OCI-LY7 (cell line): ENCODE measurements at regions not wholly inside any gene's neighbourhood (a gene's known extent, or its start where the extent isn't known, plus 50 kb on each side); places are given as distances from the start of the nearest gene placed in this dataset.

ENCODE experiments used
- BruUV-seq: library from RNA; stranded (reverse); fragments of 400-500 nt; replicated peaks from 2 replicates; lab custom pipeline; 2021; lab: Mats Ljungman, UMichigan
- CTCF ChIA-PET: fragments of 300-600 bp; sonication (Branson Sonifier 250); formaldehyde crosslinking; loops from one replicate; lab custom pipeline; 2022; ENCODE audit warnings: antibody characterized with exemption; ENCODE audit not compliant: unreplicated experiment; lab: Charles Lee
- POLR2A ChIA-PET: fragments of 300-600 bp; sonication (Branson Sonifier 250); formaldehyde crosslinking; loops from one replicate; lab custom pipeline; 2022; ENCODE audit warnings: antibody characterized with exemption; lab: Charles Lee
- DNase-seq: peaks from one replicate; pipeline ENCODE4 v3.0.0-alpha.2; 2015; ENCODE audit warnings: low spot score
- H2AFZ ChIP-seq: fragments of 200-600 bp; sonication (generic), shearing (Covaris generic); 2 replicates; pipeline ENCODE4 v1.6.1; 2014; ENCODE audit warnings: mild to moderate bottlenecking, antibody characterized with exemption, low read length, moderate library complexity
- H3K27ac ChIP-seq: fragments of 200-600 bp; sonication (generic); 2 replicates; pipeline ENCODE4 v1.5.1; 2014; ENCODE audit warnings: mixed run types, low read depth, mild to moderate bottlenecking, moderate library complexity, low read length, inconsistent platforms; ENCODE audit not compliant: poor library complexity, severe bottlenecking
- H3K36me3 ChIP-seq: fragments of 200-600 bp; sonication (generic); 2 replicates; pipeline ENCODE4 v1.6.1; 2014; ENCODE audit warnings: mild to moderate bottlenecking, antibody characterized with exemption, low read length, moderate library complexity, mixed read lengths; ENCODE audit not compliant: insufficient read depth
- H3K4me1 ChIP-seq: fragments of 200-600 bp; sonication (generic); 2 replicates; pipeline ENCODE4 v1.5.1; 2014; ENCODE audit warnings: mild to moderate bottlenecking, low read length; ENCODE audit not compliant: insufficient read depth, poor library complexity, severe bottlenecking
- H3K4me2 ChIP-seq: fragments of 200-600 bp; sonication (generic); 2 replicates; pipeline ENCODE4 v1.6.1; 2014; ENCODE audit warnings: mild to moderate bottlenecking, low read length
- H3K4me3 ChIP-seq: fragments of 200-600 bp; sonication (generic); 2 replicates; pipeline ENCODE4 v1.5.1; 2014; ENCODE audit warnings: mild to moderate bottlenecking, low read depth, low read length; ENCODE audit not compliant: poor library complexity, severe bottlenecking
- H3K79me2 ChIP-seq: fragments of 200-600 bp; sonication (generic); 2 replicates; pipeline ENCODE4 v1.6.1; 2016; ENCODE audit warnings: low read depth, mild to moderate bottlenecking, low read length, moderate library complexity, mixed read lengths; ENCODE audit not compliant: insufficient read depth
- H3K9me2 ChIP-seq: fragments of 200-600 bp; sonication (generic); 2 replicates; pipeline ENCODE4 v1.6.1; 2016; ENCODE audit warnings: mild to moderate bottlenecking, low read length, mixed read lengths; ENCODE audit not compliant: insufficient read depth
- H3K9me3 ChIP-seq: fragments of 200-600 bp; sonication (generic); 2 replicates; pipeline ENCODE4 v1.6.1; 2014; ENCODE audit warnings: mild to moderate bottlenecking, mixed run types, low read length, mixed read lengths
- H4K20me1 ChIP-seq: fragments of 200-600 bp; sonication (generic); 2 replicates; pipeline ENCODE4 v1.6.1; 2014; ENCODE audit warnings: mild to moderate bottlenecking, antibody characterized with exemption, low read length, moderate library complexity, mixed read lengths; ENCODE audit not compliant: insufficient read depth
- EZH2phosphoT487 ChIP-seq: fragments of 200-600 bp; sonication (generic); IDR thresholded peaks from 2 replicates; pipeline ENCODE4 v1.6.1; 2018; ENCODE audit warnings: low read depth, borderline replicate concordance, mild to moderate bottlenecking, mixed run types, antibody characterized with exemption, low read length, moderate library complexity, mixed read lengths
- intact Hi-C: fragments of 100-400 bp; cut with micrococcal nuclease; formaldehyde crosslinking; loops from one replicate; pipeline ENCODE4 v1.10.0; 2022; ENCODE audit not compliant: unreplicated experiment
- TF ChIP-seq, protein P1 (sequence below): fragments of 200-600 bp; sonication (generic); conservative IDR thresholded peaks from 2 replicates; pipeline ENCODE4 v1.5.1; 2014; ENCODE audit warnings: mild to moderate bottlenecking, antibody characterized with exemption, low read length, moderate library complexity, mixed read lengths

DNA sequence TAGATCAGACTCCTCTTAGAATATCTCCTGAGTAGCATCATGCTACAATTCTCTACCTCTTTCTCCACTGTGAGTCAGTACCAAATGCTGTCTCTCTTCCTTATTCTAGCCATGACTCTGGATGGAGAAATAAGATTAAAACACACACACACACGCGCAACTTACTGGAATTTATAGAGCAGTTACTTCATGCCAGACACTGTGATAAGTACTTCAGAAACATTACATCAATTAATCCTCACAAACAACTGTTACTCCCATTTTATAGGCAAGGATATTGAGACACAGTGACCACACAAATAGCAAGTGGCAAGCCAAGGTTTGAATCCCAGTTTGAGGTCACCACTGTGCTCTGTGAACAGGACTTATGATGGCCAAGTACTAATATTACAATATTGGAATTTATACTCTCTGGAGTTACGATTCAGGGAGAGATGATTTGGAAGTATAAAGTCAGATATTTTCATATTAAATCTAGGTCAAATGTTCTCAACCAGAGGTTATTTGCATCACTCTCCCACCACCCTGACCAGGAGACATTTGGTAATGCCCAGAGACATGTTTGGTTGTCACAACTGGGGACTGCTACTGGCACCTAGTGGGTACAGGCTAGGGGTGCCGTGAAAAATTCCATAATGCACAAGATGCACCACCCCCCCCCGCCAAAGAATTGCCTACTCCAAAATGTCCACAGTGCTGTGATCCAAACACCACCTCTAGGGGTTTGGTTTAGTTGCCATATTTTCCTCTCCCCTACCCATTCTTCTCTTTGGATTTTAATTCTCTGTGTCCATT, 221.6 kb downstream of the LTN1 start:
- H2AFZ ChIP-seq = no peak overlapping the region
- no peaks in the 10 kb centered on the region for H3K9me3 ChIP-seq
- ChIA-PET POLR2A (interaction anchor here (0.7 kb wide), 1 partner anchor 131 kb away, joined by 3 read pairs; no protein-coding TSS in a partner anchor), CTCF (interaction anchor here (0.6 kb wide), 1 partner anchor 1266 kb away, joined by 7 read pairs; no protein-coding TSS in a partner anchor)
- H3K4me2 ChIP-seq = no peak overlapping the region
- BruUV-seq = no TSS peak
- H3K9me2 ChIP-seq = no peaks in the 10 kb centered on the region
- no peaks in the 10 kb centered on the region for H4K20me1 ChIP-seq
- H3K4me1 ChIP-seq = no peaks in the 10 kb centered on the region
- intact Hi-C loops = no loop called here
- H3K36me3 ChIP-seq = no peaks in the 10 kb centered on the region
- no peak overlapping the region for H3K27ac ChIP-seq
- H3K79me2 ChIP-seq = no peaks in the 10 kb centered on the region
- H3K4me3 ChIP-seq = no peak overlapping the region
- DNase-seq = no peak
- TF ChIP-seq EZH2phosphoT487 = no peak
- TF ChIP-seq, protein P1, sequence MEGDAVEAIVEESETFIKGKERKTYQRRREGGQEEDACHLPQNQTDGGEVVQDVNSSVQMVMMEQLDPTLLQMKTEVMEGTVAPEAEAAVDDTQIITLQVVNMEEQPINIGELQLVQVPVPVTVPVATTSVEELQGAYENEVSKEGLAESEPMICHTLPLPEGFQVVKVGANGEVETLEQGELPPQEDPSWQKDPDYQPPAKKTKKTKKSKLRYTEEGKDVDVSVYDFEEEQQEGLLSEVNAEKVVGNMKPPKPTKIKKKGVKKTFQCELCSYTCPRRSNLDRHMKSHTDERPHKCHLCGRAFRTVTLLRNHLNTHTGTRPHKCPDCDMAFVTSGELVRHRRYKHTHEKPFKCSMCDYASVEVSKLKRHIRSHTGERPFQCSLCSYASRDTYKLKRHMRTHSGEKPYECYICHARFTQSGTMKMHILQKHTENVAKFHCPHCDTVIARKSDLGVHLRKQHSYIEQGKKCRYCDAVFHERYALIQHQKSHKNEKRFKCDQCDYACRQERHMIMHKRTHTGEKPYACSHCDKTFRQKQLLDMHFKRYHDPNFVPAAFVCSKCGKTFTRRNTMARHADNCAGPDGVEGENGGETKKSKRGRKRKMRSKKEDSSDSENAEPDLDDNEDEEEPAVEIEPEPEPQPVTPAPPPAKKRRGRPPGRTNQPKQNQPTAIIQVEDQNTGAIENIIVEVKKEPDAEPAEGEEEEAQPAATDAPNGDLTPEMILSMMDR = no peak

DNA sequence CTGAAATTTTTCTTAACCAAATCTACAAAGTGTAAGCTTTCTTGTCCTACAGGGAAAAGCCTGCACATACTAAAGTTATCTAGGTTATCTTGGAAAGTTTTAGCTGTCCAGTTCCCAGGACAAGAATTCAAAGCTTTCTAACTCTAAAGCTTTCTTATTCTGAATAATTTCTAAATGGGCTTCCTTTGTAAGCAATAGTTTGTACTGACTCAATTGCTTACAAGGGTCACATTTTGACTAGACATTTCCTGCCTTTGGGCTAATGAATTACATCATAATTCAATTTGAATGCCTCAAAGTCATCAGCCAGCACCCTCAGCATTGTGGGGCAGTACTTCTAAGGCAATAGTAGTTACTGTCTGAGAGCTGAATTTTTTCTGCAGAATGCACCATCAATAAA, 223.0 kb downstream of the LTN1 start:
- Histone ChIP-seq H3K4me1 (no peaks in the 10 kb centered on the region), H3K9me2 (no peaks in the 10 kb centered on the region), H3K79me2 (no peaks in the 10 kb centered on the region), H4K20me1 (no peaks in the 10 kb centered on the region), H2AFZ (no peak overlapping the region), H3K36me3 (no peaks in the 10 kb centered on the region), H3K9me3 (no peaks in the 10 kb centered on the region), H3K4me3 (no peak overlapping the region), H3K4me2 (no peak overlapping the region), H3K27ac (no peak overlapping the region)
- TF ChIP-seq, protein P1 = no peak
- TF ChIP-seq EZH2phosphoT487 = no peak
- BruUV-seq = no TSS peak
- intact Hi-C loops = no loop called here
- POLR2A ChIA-PET = no interaction called here
- no peak for DNase-seq
- CTCF ChIA-PET = no interaction called here

DNA sequence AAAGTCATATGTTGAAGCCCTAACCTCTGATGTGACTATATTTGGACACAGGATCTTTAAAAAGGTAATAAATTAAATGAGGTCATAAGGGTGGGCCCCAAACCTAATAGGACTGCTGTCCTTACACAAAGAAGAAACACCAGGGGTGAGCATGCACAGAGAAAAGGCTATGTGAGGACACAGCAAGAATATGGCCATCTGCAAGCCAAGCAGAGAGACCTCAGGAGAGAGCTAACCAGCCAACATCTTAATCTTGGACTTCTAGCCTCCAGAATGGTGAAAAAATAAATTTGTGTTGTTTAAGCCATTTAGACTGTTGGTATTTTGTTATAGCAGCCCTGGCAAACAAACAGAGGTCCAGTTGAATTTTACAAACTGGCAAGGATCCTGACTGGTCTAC, 223.9 kb downstream of the LTN1 start:
- no peak for TF ChIP-seq EZH2phosphoT487
- TF ChIP-seq, protein P1 = no peak
- Histone ChIP-seq H3K27ac (no peak overlapping the region), H3K9me2 (no peaks in the 10 kb centered on the region), H2AFZ (no peak overlapping the region), H3K9me3 (no peaks in the 10 kb centered on the region), H3K4me2 (no peak overlapping the region), H4K20me1 (no peaks in the 10 kb centered on the region), H3K79me2 (no peaks in the 10 kb centered on the region), H3K4me3 (no peak overlapping the region), H3K4me1 (no peaks in the 10 kb centered on the region), H3K36me3 (no peaks in the 10 kb centered on the region)
- CTCF ChIA-PET = no interaction called here
- BruUV-seq = no TSS peak
- no peak for DNase-seq
- POLR2A ChIA-PET = interaction anchor here (0.5 kb wide), 1 partner anchor 1790 kb away, joined by 3 read pairs; no protein-coding TSS in a partner anchor
- intact Hi-C loops = no loop called here
